Bronchial epithelial cell (primary cell): ENCODE measurements at regions not wholly inside any gene's neighbourhood (a gene's known extent, or its start where the extent isn't known, plus 50 kb on each side); places are given as distances from the start of the nearest gene placed in this dataset.

Experiments used
- DNase-seq: peaks from one replicate; pipeline ENCODE4 v3.0.0-alpha.2; 2010; ENCODE audit warnings: low read depth
- FAIRE-seq: peaks from 2 replicates; lab custom pipeline; 2011; peaks lifted over from hg19 to GRCh38; lab: Jason Lieb, UNC
- H3K27me3 ChIP-seq: 2 replicates; pipeline ENCODE4 v1.5.1; 2011; ENCODE audit warnings: low read length; ENCODE audit not compliant: control insufficient read depth, insufficient read depth
- H3K36me3 ChIP-seq: 2 replicates; pipeline ENCODE4 v1.5.1; 2011; ENCODE audit warnings: low read length; ENCODE audit not compliant: control insufficient read depth, insufficient read depth
- H3K4me3 ChIP-seq: 2 replicates; pipeline ENCODE4 v1.5.1; 2011; ENCODE audit warnings: mild to moderate bottlenecking, low read depth, low read length, control low read depth
- TF ChIP-seq, protein P1 (sequence below): IDR thresholded peaks from 2 replicates; pipeline ENCODE4 v1.5.1; 2011; ENCODE audit warnings: mild to moderate bottlenecking, moderate library complexity, low read length, control low read depth, inconsistent platforms; ENCODE audit not compliant: insufficient read depth, severe bottlenecking

DNA sequence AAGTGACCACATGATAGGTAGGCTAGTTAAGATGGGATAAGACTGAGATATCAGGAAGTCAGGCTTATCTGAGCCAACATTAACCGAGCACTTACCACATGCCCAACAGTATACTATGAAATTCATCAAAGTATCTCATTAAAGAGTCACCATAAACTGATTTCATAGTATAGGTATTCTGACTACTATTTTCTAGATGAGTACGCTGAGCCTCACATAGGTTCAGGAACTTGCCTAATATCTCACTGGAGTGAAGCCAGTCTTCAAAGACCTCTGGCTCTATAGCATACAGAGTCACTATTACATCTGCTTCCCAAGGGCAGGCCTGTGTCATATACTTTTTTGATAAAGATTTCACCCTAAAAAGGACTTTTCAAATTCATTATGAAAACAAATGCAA is 115.6 kb upstream of the NGF start:
- FAIRE-seq (no peak), DNase-seq (peak; percentile 68)

DNA sequence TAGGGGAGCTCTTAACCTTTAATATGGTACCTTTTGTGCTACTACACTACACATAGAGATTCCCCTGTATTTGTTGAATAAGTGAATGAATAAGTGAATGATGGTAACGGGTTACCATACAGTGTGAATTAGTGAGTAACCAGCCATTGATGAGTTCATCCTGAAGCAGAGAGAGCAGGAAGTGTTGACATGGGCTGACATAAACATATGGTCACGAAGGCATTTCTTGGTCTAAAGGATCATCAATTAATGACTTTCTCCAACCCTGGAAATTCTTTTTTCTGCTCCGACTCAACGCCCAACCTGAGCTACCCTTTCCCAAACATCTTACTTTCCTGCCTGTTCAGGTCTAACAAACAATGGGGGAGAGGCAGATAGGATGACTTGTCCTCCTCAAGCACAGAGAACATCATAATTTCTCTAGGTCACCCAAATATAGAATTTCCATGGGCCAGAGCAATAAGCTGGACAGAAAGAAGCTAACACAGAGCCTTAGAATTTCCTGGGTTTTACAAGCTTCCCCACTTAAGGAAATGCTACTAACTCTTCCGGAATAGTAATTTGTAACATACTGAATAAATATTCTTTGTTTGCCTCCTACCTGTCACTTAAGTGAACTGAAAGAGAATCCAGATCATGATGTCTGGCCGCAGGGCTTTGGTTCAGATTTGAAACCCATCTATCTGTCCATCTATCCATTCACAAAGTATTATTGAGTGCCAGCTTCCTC is 114.7 kb upstream of the NGF start:
- no peak for FAIRE-seq
- no peaks in the 10 kb centered on the region for H3K27me3 ChIP-seq
- DNase-seq, result no peak
- H3K4me3 ChIP-seq, result no peak overlapping the region
- TF ChIP-seq, protein P1, sequence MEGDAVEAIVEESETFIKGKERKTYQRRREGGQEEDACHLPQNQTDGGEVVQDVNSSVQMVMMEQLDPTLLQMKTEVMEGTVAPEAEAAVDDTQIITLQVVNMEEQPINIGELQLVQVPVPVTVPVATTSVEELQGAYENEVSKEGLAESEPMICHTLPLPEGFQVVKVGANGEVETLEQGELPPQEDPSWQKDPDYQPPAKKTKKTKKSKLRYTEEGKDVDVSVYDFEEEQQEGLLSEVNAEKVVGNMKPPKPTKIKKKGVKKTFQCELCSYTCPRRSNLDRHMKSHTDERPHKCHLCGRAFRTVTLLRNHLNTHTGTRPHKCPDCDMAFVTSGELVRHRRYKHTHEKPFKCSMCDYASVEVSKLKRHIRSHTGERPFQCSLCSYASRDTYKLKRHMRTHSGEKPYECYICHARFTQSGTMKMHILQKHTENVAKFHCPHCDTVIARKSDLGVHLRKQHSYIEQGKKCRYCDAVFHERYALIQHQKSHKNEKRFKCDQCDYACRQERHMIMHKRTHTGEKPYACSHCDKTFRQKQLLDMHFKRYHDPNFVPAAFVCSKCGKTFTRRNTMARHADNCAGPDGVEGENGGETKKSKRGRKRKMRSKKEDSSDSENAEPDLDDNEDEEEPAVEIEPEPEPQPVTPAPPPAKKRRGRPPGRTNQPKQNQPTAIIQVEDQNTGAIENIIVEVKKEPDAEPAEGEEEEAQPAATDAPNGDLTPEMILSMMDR, result no peak
- H3K36me3 ChIP-seq, result no peaks in the 10 kb centered on the region

More for the DNA sequence above, 115.6 kb upstream of the NGF start:
- Histone ChIP-seq H3K4me3 (no peak overlapping the region), H3K27me3 (no peaks in the 10 kb centered on the region), H3K36me3 (no peaks in the 10 kb centered on the region)
- TF ChIP-seq, protein P1, result no peak

- Histone ChIP-seq H3K27me3 (no peaks in the 10 kb centered on the region), H3K4me3 (no peak overlapping the region), H3K36me3 (no peaks in the 10 kb centered on the region)
- FAIRE-seq, result no peak
- TF ChIP-seq, protein P1, result no peak
- DNase-seq, result no peak
These were observed 112.5 kb upstream of the NGF start for GRCh38 chr1:115450501-115451040.

- H3K4me3 ChIP-seq, result no peak overlapping the region
- TF ChIP-seq, protein P1, result no peak
- no peaks in the 10 kb centered on the region for H3K36me3 ChIP-seq
- FAIRE-seq, result no peak
- H3K27me3 ChIP-seq, result no peaks in the 10 kb centered on the region
- no peak for DNase-seq
These were observed 110.4 kb upstream of the NGF start for GRCh38 chr1:115448282-115449044.

- no peak for FAIRE-seq
- TF ChIP-seq, protein P1, result no peak
- Histone ChIP-seq H3K4me3 (no peak overlapping the region), H3K36me3 (no peaks in the 10 kb centered on the region), H3K27me3 (no peaks in the 10 kb centered on the region)
- no peak for DNase-seq
These were observed 109.6 kb upstream of the NGF start for GRCh38 chr1:115447672-115448071.
